GM23338 (cell line): ENCODE measurements at regions not wholly inside any gene's neighbourhood (a gene's known extent, or its start where the extent isn't known, plus 50 kb on each side); places are given as distances from the start of the nearest gene placed in this dataset.

Experiments
- CREB1 ChIP-seq: fragments of 250-450 bp; sonication (Bioruptor Pico); IDR thresholded peaks from 2 replicates; pipeline ENCODE4 v1.5.0; 2020; ENCODE audit warnings: low read depth, mild to moderate bottlenecking, moderate library complexity
- EZH2 ChIP-seq: fragments of 200-600 bp; sonication (generic); IDR thresholded peaks from one replicate; pipeline ENCODE4 v1.8.0; 2017; ENCODE audit warnings: antibody characterized with exemption, mild to moderate bottlenecking, low read depth; ENCODE audit not compliant: unreplicated experiment
- EZH2phosphoT487 ChIP-seq: fragments of 200-600 bp; sonication (generic); IDR thresholded peaks from one replicate; pipeline ENCODE4 v1.8.1; 2018; ENCODE audit warnings: antibody characterized with exemption; ENCODE audit not compliant: unreplicated experiment
- POLR2AphosphoS5 ChIP-seq: IDR thresholded peaks from 2 replicates; pipeline ENCODE4 v1.6.1; 2016; ENCODE audit warnings: antibody characterized with exemption, low read depth
- STAT1 ChIP-seq: IDR thresholded peaks from one replicate; pipeline ENCODE4 v1.6.1; 2016; ENCODE audit warnings: antibody characterized with exemption; ENCODE audit not compliant: unreplicated experiment
- TF ChIP-seq, protein P1 (sequence below), 2 experiments: fragments of 200-600 bp in 1 of 2; sonication (generic) in 1 of 2; conservative IDR thresholded peaks; 2 replicates each; pipeline versions ENCODE4 v1.5.1 to v1.6.1; 2016 to 2017; ENCODE audit warnings: antibody characterized with exemption in 2 of 2, low read depth in 2 of 2, mild to moderate bottlenecking in 2 of 2, moderate library complexity in 1 of 2
- TF ChIP-seq, protein P2 (sequence below): IDR thresholded peaks from one replicate; pipeline ENCODE4 v1.6.1; 2018; ENCODE audit warnings: antibody characterized with exemption; ENCODE audit not compliant: unreplicated experiment
- TF ChIP-seq, protein P3 (sequence below): IDR thresholded peaks from 2 replicates; pipeline ENCODE4 v1.6.1; 2016; ENCODE audit warnings: antibody characterized with exemption

DNA sequence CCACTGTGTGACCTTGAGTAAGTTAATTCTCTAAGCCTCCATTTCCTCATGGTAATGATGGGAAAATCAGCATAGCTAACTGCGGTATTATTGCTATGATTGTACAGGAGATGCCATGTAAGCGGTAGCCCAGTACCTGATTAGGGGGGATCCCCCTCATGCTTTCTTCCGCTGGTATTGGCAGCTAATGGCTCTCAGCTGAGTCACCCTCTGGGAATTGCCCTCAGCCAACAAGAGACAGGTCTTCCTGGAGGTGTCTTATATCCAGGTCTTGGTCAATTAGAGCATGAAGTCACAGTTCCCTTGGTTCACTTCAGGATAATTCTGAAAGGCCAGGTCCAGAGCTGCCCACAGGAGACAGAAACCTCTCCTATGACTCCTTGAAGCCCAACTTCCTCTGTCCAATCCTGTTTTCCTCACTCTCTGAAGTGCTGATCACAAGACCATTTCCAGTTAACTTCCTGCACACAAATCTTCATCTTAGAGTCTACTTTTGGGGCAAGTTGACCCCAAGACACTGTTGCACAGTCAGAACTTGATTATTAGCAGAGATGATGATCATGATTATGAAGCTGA lies 724.7 kb upstream of the ZNF385D start:
- TF ChIP-seq POLR2AphosphoS5 (no peak), CREB1 (no peak), EZH2phosphoT487 (no peak), EZH2 (no peak), STAT1 (no peak)
- TF ChIP-seq, protein P1, sequence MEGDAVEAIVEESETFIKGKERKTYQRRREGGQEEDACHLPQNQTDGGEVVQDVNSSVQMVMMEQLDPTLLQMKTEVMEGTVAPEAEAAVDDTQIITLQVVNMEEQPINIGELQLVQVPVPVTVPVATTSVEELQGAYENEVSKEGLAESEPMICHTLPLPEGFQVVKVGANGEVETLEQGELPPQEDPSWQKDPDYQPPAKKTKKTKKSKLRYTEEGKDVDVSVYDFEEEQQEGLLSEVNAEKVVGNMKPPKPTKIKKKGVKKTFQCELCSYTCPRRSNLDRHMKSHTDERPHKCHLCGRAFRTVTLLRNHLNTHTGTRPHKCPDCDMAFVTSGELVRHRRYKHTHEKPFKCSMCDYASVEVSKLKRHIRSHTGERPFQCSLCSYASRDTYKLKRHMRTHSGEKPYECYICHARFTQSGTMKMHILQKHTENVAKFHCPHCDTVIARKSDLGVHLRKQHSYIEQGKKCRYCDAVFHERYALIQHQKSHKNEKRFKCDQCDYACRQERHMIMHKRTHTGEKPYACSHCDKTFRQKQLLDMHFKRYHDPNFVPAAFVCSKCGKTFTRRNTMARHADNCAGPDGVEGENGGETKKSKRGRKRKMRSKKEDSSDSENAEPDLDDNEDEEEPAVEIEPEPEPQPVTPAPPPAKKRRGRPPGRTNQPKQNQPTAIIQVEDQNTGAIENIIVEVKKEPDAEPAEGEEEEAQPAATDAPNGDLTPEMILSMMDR (conservative IDR thresholded peaks at IDR 0.05; ENCODE audit: low read depth in 2 of 2), result no peak
- TF ChIP-seq, protein P2, sequence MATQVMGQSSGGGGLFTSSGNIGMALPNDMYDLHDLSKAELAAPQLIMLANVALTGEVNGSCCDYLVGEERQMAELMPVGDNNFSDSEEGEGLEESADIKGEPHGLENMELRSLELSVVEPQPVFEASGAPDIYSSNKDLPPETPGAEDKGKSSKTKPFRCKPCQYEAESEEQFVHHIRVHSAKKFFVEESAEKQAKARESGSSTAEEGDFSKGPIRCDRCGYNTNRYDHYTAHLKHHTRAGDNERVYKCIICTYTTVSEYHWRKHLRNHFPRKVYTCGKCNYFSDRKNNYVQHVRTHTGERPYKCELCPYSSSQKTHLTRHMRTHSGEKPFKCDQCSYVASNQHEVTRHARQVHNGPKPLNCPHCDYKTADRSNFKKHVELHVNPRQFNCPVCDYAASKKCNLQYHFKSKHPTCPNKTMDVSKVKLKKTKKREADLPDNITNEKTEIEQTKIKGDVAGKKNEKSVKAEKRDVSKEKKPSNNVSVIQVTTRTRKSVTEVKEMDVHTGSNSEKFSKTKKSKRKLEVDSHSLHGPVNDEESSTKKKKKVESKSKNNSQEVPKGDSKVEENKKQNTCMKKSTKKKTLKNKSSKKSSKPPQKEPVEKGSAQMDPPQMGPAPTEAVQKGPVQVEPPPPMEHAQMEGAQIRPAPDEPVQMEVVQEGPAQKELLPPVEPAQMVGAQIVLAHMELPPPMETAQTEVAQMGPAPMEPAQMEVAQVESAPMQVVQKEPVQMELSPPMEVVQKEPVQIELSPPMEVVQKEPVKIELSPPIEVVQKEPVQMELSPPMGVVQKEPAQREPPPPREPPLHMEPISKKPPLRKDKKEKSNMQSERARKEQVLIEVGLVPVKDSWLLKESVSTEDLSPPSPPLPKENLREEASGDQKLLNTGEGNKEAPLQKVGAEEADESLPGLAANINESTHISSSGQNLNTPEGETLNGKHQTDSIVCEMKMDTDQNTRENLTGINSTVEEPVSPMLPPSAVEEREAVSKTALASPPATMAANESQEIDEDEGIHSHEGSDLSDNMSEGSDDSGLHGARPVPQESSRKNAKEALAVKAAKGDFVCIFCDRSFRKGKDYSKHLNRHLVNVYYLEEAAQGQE, result no peak
- TF ChIP-seq, protein P3, sequence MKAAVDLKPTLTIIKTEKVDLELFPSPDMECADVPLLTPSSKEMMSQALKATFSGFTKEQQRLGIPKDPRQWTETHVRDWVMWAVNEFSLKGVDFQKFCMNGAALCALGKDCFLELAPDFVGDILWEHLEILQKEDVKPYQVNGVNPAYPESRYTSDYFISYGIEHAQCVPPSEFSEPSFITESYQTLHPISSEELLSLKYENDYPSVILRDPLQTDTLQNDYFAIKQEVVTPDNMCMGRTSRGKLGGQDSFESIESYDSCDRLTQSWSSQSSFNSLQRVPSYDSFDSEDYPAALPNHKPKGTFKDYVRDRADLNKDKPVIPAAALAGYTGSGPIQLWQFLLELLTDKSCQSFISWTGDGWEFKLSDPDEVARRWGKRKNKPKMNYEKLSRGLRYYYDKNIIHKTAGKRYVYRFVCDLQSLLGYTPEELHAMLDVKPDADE, result no peak
